ENCODE measurements at regions not wholly inside any gene's neighbourhood (a gene's known extent, or its start where the extent isn't known, plus 50 kb on each side); places are given as distances from the start of the nearest gene placed in this dataset.

- H3K4me1 ChIP-seq (replicated peaks in 1 of 4; ENCODE audit: control insufficient read depth in 3 of 4, insufficient read depth in 4 of 4, low read length in 3 of 4): no peaks in the 10 kb centered on the region; a peak in 1 of 7 replicates
- no peak overlapping the region for H3K9ac ChIP-seq (replicated peaks in 1 of 4; ENCODE audit: extremely low read depth in 1 of 4, low read depth in 3 of 4, low read length in 3 of 4)
- H3K79me1 ChIP-seq (ENCODE audit: low read depth, low read length): no peaks in the 10 kb centered on the region
- DNase-seq (ENCODE audit: low read depth in 1 of 2, low spot score in 2 of 2): no peak
- H4K91ac ChIP-seq (replicated peaks; ENCODE audit: insufficient read length, low read length): no peak overlapping the region
- H3K4ac ChIP-seq (replicated peaks; ENCODE audit: insufficient read length, low read depth, low read length): no peak overlapping the region
- no peaks in the 10 kb centered on the region for H3K79me2 ChIP-seq (ENCODE audit: control insufficient read depth in 1 of 2, insufficient read depth in 2 of 2, low read length in 2 of 2)
- H2BK20ac ChIP-seq (ENCODE audit: low read length): no peak overlapping the region
- H3K9me3 ChIP-seq (ENCODE audit: insufficient read depth in 2 of 2, low read depth in 1 of 2, low read length in 1 of 2): no peaks in the 10 kb centered on the region
- no peak overlapping the region for H4K5ac ChIP-seq (ENCODE audit: insufficient read length, low read depth, low read length)
- no peak overlapping the region for H2BK120ac ChIP-seq (replicated peaks; ENCODE audit: low read depth, low read length)
- no peak overlapping the region for H4K8ac ChIP-seq (ENCODE audit: extremely low read depth, insufficient read depth, low read length)
- H2AFZ ChIP-seq (ENCODE audit: low read length): no peak overlapping the region
- no peak overlapping the region for H3K4me2 ChIP-seq (ENCODE audit: insufficient read depth in 1 of 2, low read depth in 2 of 2, low read length in 2 of 2)
- no peak overlapping the region for H2BK12ac ChIP-seq (ENCODE audit: low read depth, low read length)
- H3K18ac ChIP-seq (ENCODE audit: extremely low read depth, low read length): no peak overlapping the region
- no peak overlapping the region for H3K4me3 ChIP-seq (ENCODE audit: extremely low read depth in 1 of 4, insufficient read depth in 2 of 4, low read depth in 3 of 4, low read length in 4 of 4)
- no peaks in the 10 kb centered on the region for H3K23me2 ChIP-seq (ENCODE audit: low read depth, low read length)
- H2AK5ac ChIP-seq (ENCODE audit: low read depth, low read length): no peak overlapping the region
- no peaks in the 10 kb centered on the region; a peak in 1 of 8 replicates for H3K36me3 ChIP-seq (ENCODE audit: control insufficient read depth in 2 of 4, insufficient read depth in 4 of 4, low read length in 3 of 4)
- no peak overlapping the region for H3K14ac ChIP-seq (ENCODE audit: insufficient read length)
- H2BK5ac ChIP-seq (ENCODE audit: low read depth, low read length): no peak overlapping the region
- no peak overlapping the region for H3K27ac ChIP-seq (ENCODE audit: low read depth, low read length)
- no peak overlapping the region for H3K56ac ChIP-seq (replicated peaks; ENCODE audit: insufficient read length, low read depth, low read length)
- no peak overlapping the region for H2BK15ac ChIP-seq (ENCODE audit: low read length)
- ChIA-PET CTCF (ENCODE audit: partially characterized antibody) (interaction anchor here (0.6 kb wide), 1 partner anchor 8 kb away, joined by 3 read pairs; no protein-coding TSS in a partner anchor), POLR2A (ENCODE audit: partially characterized antibody) (no interaction called here)
- no peaks in the 10 kb centered on the region for H4K20me1 ChIP-seq (replicated peaks in 1 of 2; ENCODE audit: control insufficient read depth in 1 of 2, insufficient read depth in 2 of 2, low read length in 2 of 2)
- no peak for FAIRE-seq
- 91% methylated on average over 3 of the region's 3 CpGs; no CpG with 5 or more reads in 1 of the 2 experiments for WGBS, 2 experiments (ENCODE audit: extremely low coverage in 1 of 2, insufficient coverage in 1 of 2, insufficient read length in 1 of 2, insufficient replicate concordance in 2 of 2, low coverage in 1 of 2, low lambda C conversion rate in 2 of 2, missing lambda C conversion rate in 1 of 2)
- no peaks in the 10 kb centered on the region for H3K27me3 ChIP-seq (replicated peaks in 1 of 4; ENCODE audit: control insufficient read depth in 3 of 4, extremely low read depth in 1 of 4, insufficient read depth in 3 of 4, low read length in 3 of 4)
- H3K23ac ChIP-seq (ENCODE audit: insufficient read length): no peak overlapping the region
- TF ChIP-seq JUND (IDR thresholded peaks at IDR 0.05; ENCODE audit: low read length) (no peak), BRCA1 (IDR thresholded peaks at IDR 0.05; ENCODE audit: low read depth, low read length) (no peak), CTCF (IDR thresholded peaks at IDR 0.05; ENCODE audit: control extremely low read depth in 1 of 3, insufficient read depth in 1 of 3, low read depth in 1 of 3, low read length in 3 of 3) (no peak), POU5F1 (IDR thresholded peaks at IDR 0.05; ENCODE audit: low read depth, low read length) (no peak), HDAC6 (IDR thresholded peaks at IDR 0.05; ENCODE audit: low read depth, low read length) (no peak), TCF12 (IDR thresholded peaks at IDR 0.05; ENCODE audit: low read depth, low read length) (no peak), SP4 (IDR thresholded peaks at IDR 0.05; ENCODE audit: low read length) (no peak), FOSL1 (IDR thresholded peaks at IDR 0.05; ENCODE audit: insufficient read depth, low read depth, low read length) (no peak), TAF1 (IDR thresholded peaks at IDR 0.05; ENCODE audit: low read depth, low read length) (no peak), TBP (IDR thresholded peaks at IDR 0.05; ENCODE audit: low read depth, low read length) (no peak), SAP30 (IDR thresholded peaks at IDR 0.05; ENCODE audit: insufficient read depth, insufficient replicate concordance, low read length) (no peak), GTF2F1 (IDR thresholded peaks at IDR 0.05; ENCODE audit: borderline replicate concordance, low read depth, low read length) (no peak), MAX (IDR thresholded peaks at IDR 0.05) (no peak)
Measured at GRCh38 chr1:95604771-95605170, 370.8 kb downstream of the RWDD3 start.

Data from H1 (cell line).